ENCODE measurements at regions not wholly inside any gene's neighbourhood (a gene's known extent, or its start where the extent isn't known, plus 50 kb on each side); places are given as distances from the start of the nearest gene placed in this dataset.

DNA sequence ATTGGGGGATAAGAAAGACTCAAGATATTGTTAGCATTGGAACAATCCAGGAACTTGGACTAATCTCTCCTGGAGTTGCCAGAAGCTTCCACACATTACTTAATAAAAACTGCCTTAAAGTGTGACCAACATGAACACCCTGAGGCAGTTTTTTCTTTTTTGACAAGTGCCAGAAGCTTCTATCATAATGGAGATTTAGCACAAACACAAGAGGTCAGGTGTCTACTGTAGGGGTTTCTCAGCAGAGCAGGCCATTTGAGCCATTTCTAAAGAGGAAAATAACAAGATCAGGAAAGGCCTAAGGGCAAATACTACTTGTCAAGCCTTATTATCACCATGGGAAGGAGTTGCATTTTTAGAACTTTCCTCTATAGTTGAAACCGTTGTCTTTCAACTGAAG is 361.5 kb downstream of the EPM2A start:
- TF ChIP-seq, protein P1, sequence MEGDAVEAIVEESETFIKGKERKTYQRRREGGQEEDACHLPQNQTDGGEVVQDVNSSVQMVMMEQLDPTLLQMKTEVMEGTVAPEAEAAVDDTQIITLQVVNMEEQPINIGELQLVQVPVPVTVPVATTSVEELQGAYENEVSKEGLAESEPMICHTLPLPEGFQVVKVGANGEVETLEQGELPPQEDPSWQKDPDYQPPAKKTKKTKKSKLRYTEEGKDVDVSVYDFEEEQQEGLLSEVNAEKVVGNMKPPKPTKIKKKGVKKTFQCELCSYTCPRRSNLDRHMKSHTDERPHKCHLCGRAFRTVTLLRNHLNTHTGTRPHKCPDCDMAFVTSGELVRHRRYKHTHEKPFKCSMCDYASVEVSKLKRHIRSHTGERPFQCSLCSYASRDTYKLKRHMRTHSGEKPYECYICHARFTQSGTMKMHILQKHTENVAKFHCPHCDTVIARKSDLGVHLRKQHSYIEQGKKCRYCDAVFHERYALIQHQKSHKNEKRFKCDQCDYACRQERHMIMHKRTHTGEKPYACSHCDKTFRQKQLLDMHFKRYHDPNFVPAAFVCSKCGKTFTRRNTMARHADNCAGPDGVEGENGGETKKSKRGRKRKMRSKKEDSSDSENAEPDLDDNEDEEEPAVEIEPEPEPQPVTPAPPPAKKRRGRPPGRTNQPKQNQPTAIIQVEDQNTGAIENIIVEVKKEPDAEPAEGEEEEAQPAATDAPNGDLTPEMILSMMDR (IDR thresholded peaks at IDR 0.05), result no peak
- TF ChIP-seq POLR2A (IDR thresholded peaks at IDR 0.05), result no peak

Data from vagina (tissue), 2 donors.